Kidney (tissue), 13 donors: ENCODE measurements at regions not wholly inside any gene's neighbourhood (a gene's known extent, or its start where the extent isn't known, plus 50 kb on each side); places are given as distances from the start of the nearest gene placed in this dataset.

ENCODE experiments used
- DNase-seq, 5 donors: peaks; one replicate each; pipeline ENCODE4 v3.0.0-alpha.2; 2013 to 2020
- FAIRE-seq: peaks from 2 replicates; lab custom pipeline; 2012; peaks lifted over from hg19 to GRCh38; lab: Jason Lieb, UNC
- H3K27ac ChIP-seq, 2 donors: one replicate each; pipeline ENCODE4 v1.7.0; 2013; ENCODE audit warnings: low read depth in 2 of 2, low read length in 2 of 2, inconsistent platforms in 1 of 2
- H3K27me3 ChIP-seq: one replicate; pipeline ENCODE4 v1.7.1; 2013; ENCODE audit warnings: low read length, inconsistent platforms; ENCODE audit not compliant: control insufficient read depth, insufficient read depth
- H3K36me3 ChIP-seq, 3 donors: one replicate each; pipeline versions ENCODE4 v1.7.0 to v1.7.1; 2013; ENCODE audit warnings: low read length in 3 of 3, control low read depth in 1 of 3, inconsistent platforms in 1 of 3; ENCODE audit not compliant: insufficient read depth in 3 of 3, control insufficient read depth in 2 of 3
- H3K4me1 ChIP-seq, 3 donors: one replicate each; pipeline versions ENCODE4 v1.7.0 to v1.7.1; 2013; ENCODE audit warnings: low read length in 3 of 3, inconsistent platforms in 1 of 3, low read depth in 1 of 3; ENCODE audit not compliant: control insufficient read depth in 2 of 3, insufficient read depth in 2 of 3
- H3K4me3 ChIP-seq, 3 donors: one replicate each; pipeline versions ENCODE4 v1.7.0 to v1.8.1; 2013; ENCODE audit warnings: low read length in 3 of 3, control low read depth in 1 of 3, inconsistent platforms in 1 of 3
- H3K9ac ChIP-seq, 3 donors: one replicate each; pipeline versions ENCODE4 v1.7.0 to v1.7.1; 2013; ENCODE audit warnings: low read length in 3 of 3, control low read depth in 1 of 3, inconsistent platforms in 1 of 3
- H3K9me3 ChIP-seq, 3 donors: one replicate each; pipeline versions ENCODE4 v1.7.0 to v1.7.1; 2013; ENCODE audit warnings: low read length in 3 of 3, control low read depth in 1 of 3, inconsistent platforms in 1 of 3; ENCODE audit not compliant: control insufficient read depth in 2 of 3, insufficient read depth in 1 of 3
- intact Hi-C: fragments of 100-400 bp; cut with DNase I; formaldehyde crosslinking; loops from one replicate; pipeline ENCODE4 v1.11.1; 2022
- TF ChIP-seq, protein P1 (sequence below): IDR thresholded peaks from 3 replicates; pipeline ENCODE4 v1.5.1; 2012; ENCODE audit warnings: mild to moderate bottlenecking, moderate library complexity, borderline replicate concordance; ENCODE audit not compliant: insufficient read depth; ENCODE audit errors: extremely low read depth
- donor health status: control.
- donor health status: control.
- donor health status: control.
- donor health status: control.
- donor health status: control.
- donor health status: DM: yes; HTN: yes; CAD: no.
- donor health status: Normal renal cell carcinoma (clear cell type).

DNA sequence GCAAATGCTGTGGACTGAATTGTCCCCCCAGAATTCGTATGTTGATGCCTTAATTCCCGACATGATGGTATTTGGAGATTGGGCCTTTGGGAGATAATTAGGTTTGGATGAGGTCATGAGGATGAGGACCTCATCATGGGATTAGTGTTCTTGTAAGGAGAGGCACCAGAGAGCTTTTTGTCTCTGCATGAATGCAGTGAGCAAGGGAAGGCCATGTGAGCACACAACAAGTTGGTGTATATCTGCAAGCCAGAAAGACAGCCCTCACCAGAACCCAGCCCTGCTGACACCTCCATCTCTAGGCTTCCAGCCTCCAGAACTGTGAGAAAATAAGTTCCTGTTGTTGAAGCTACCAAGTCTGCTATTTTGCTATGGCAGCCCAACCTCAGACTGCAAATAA is 51.9 kb upstream of the SMCO2 start:
- no peak for FAIRE-seq

DNA sequence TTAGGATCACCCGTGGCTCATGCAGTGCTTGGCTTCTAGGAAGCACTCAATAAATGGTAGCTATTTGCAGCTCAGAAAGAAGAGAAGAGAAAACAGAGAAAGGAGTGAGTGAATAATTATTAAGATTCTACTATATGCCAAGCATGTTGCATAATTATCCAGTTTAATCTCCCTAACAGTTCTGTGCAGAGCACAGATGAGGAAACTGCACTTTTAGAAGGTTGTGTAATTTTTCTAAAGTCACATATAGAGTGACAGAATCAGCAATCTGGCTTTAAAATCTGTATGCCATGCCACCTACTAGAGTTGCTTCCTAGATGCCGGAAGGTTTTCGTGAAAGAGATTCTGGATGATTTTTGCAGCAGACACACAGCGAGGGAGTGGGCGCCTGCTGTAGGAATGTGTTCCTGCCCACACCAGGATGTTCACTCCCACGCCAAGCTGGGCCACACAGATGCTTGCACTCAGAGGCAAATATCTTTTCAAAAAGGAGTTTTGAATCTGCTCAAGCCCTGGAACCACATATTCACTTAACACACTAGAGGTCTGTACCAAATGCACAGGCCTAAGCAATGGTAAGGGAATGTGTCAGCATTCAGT is 50.2 kb upstream of the SMCO2 start:
- FAIRE-seq: no peak

More for the DNA sequence above, 51.9 kb upstream of the SMCO2 start:
- no peaks in the 10 kb centered on the region for H3K9me3 ChIP-seq
- intact Hi-C loops: no loop called here
- H3K4me3 ChIP-seq: no peak overlapping the region
- DNase-seq: no peak
- no peaks in the 10 kb centered on the region for H3K4me1 ChIP-seq
- H3K9ac ChIP-seq: no peak overlapping the region
- TF ChIP-seq, protein P1, sequence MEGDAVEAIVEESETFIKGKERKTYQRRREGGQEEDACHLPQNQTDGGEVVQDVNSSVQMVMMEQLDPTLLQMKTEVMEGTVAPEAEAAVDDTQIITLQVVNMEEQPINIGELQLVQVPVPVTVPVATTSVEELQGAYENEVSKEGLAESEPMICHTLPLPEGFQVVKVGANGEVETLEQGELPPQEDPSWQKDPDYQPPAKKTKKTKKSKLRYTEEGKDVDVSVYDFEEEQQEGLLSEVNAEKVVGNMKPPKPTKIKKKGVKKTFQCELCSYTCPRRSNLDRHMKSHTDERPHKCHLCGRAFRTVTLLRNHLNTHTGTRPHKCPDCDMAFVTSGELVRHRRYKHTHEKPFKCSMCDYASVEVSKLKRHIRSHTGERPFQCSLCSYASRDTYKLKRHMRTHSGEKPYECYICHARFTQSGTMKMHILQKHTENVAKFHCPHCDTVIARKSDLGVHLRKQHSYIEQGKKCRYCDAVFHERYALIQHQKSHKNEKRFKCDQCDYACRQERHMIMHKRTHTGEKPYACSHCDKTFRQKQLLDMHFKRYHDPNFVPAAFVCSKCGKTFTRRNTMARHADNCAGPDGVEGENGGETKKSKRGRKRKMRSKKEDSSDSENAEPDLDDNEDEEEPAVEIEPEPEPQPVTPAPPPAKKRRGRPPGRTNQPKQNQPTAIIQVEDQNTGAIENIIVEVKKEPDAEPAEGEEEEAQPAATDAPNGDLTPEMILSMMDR: no peak
- no peaks in the 10 kb centered on the region for H3K36me3 ChIP-seq
- H3K27me3 ChIP-seq: no peaks in the 10 kb centered on the region
- no peak overlapping the region for H3K27ac ChIP-seq

More for the DNA sequence above, 50.2 kb upstream of the SMCO2 start:
- peak in 1 of 5 donors; percentile 9 for DNase-seq
- no peaks in the 10 kb centered on the region for H3K4me1 ChIP-seq
- H3K27ac ChIP-seq: no peak overlapping the region
- H3K9ac ChIP-seq: no peak overlapping the region
- no peaks in the 10 kb centered on the region for H3K27me3 ChIP-seq
- TF ChIP-seq, protein P1: no peak
- H3K36me3 ChIP-seq: no peaks in the 10 kb centered on the region
- H3K4me3 ChIP-seq: no peak overlapping the region
- H3K9me3 ChIP-seq: no peaks in the 10 kb centered on the region
- intact Hi-C loops: no loop called here
